AG04449 (cell line): ENCODE measurements at regions not wholly inside any gene's neighbourhood (a gene's known extent, or its start where the extent isn't known, plus 50 kb on each side); places are given as distances from the start of the nearest gene placed in this dataset.

Experiments used
- CTCF ChIA-PET: fragments of 350-600 bp; formaldehyde crosslinking; extraction: SDS; loops from one replicate; lab custom pipeline; 2021; ENCODE audit warnings: antibody characterized with exemption; lab: Yijun Ruan, JAX
- POLR2A ChIA-PET: fragments of 400-600, 350-600 bp; formaldehyde crosslinking; extraction: SDS; loops from one replicate; lab custom pipeline; 2020; ENCODE audit warnings: antibody characterized with exemption, inconsistent platforms; lab: Yijun Ruan, JAX
- DNase-seq: peaks from one replicate; pipeline ENCODE4 v3.0.0-alpha.2; 2010; ENCODE audit warnings: low read depth, low spot score
- H3K4me3 ChIP-seq: 2 replicates; pipeline ENCODE4 v1.5.1; 2011; ENCODE audit warnings: low read depth, mild to moderate bottlenecking, control low read depth, low read length
- CTCF ChIP-seq: IDR thresholded peaks from one replicate; pipeline ENCODE4 v1.5.1; 2011; ENCODE audit warnings: mild to moderate bottlenecking, moderate library complexity, low read length, control low read depth, inconsistent platforms; ENCODE audit not compliant: insufficient read depth; ENCODE audit errors: missing control alignments

GRCh38 chr10:36053775-36054174, 411.7 kb upstream of the FZD8 start:
- no peak for TF ChIP-seq CTCF
- no peak overlapping the region for H3K4me3 ChIP-seq
- no peak for DNase-seq
- ChIA-PET CTCF (no interaction called here), POLR2A (no interaction called here)

- no peak for TF ChIP-seq CTCF
- DNase-seq = no peak
- POLR2A ChIA-PET = no interaction called here
- no peak overlapping the region for H3K4me3 ChIP-seq
- CTCF ChIA-PET = no interaction called here
Observed at GRCh38 chr10:36053271-36053670, 411.2 kb upstream of the FZD8 start.

- no peak overlapping the region for H3K4me3 ChIP-seq
- POLR2A ChIA-PET = no interaction called here
- no peak for DNase-seq
- CTCF ChIA-PET = no interaction called here
- no peak for TF ChIP-seq CTCF
Observed at GRCh38 chr10:36051500-36051991, 409.4 kb upstream of the FZD8 start.

- no peak for TF ChIP-seq CTCF
- no peak for DNase-seq
- CTCF ChIA-PET = no interaction called here
- POLR2A ChIA-PET = interaction anchor here (0.6 kb wide), 1 partner anchor 305 kb away, joined by 3 read pairs; no protein-coding TSS in a partner anchor
- no peak overlapping the region for H3K4me3 ChIP-seq
Observed at GRCh38 chr10:36050763-36051499, 408.8 kb upstream of the FZD8 start.

- POLR2A ChIA-PET = interaction anchor here (1.3 kb wide), 1 partner anchor 664 kb away, joined by 3 read pairs; no protein-coding TSS in a partner anchor
- TF ChIP-seq CTCF = no peak
- H3K4me3 ChIP-seq = no peak overlapping the region
- DNase-seq = no peak
- CTCF ChIA-PET = interaction anchor here (1.4 kb wide), 1 partner anchor 11 kb away, joined by 3 read pairs; no protein-coding TSS in a partner anchor
Observed at GRCh38 chr10:36048780-36049179, 406.7 kb upstream of the FZD8 start.

GRCh38 chr10:36048236-36048635, 406.1 kb upstream of the FZD8 start:
- H3K4me3 ChIP-seq = no peak overlapping the region
- TF ChIP-seq CTCF = no peak
- POLR2A ChIA-PET = interaction anchor here (1.3 kb wide), 1 partner anchor 664 kb away, joined by 3 read pairs; no protein-coding TSS in a partner anchor
- CTCF ChIA-PET = interaction anchor here (1.4 kb wide), 1 partner anchor 10 kb away, joined by 3 read pairs; no protein-coding TSS in a partner anchor
- no peak for DNase-seq
